GM23248 (cell line): ENCODE measurements at regions not wholly inside any gene's neighbourhood (a gene's known extent, or its start where the extent isn't known, plus 50 kb on each side); places are given as distances from the start of the nearest gene placed in this dataset.

Source experiments
- EZH2 ChIP-seq: fragments of 200-600 bp; sonication (generic); IDR thresholded peaks from 2 replicates; pipeline ENCODE4 v1.6.1; 2018; ENCODE audit warnings: antibody characterized with exemption, mild to moderate bottlenecking; ENCODE audit not compliant: insufficient read depth, poor library complexity, severe bottlenecking
- EZH2phosphoT487 ChIP-seq: fragments of 200-600 bp; sonication (generic); IDR thresholded peaks from 2 replicates; pipeline ENCODE4 v1.6.1; 2018; ENCODE audit warnings: antibody characterized with exemption, moderate library complexity, mild to moderate bottlenecking, low read depth; ENCODE audit not compliant: insufficient read depth

GRCh38 chrX:129230850-129231512, 292.3 kb downstream of the SMARCA1 start:
- TF ChIP-seq EZH2: no peak
- TF ChIP-seq EZH2phosphoT487: no peak
